NCI-H146 treated with DMSO at 0.1 percent for 48 hours (cell line): ENCODE measurements at regions not wholly inside any gene's neighbourhood (a gene's known extent, or its start where the extent isn't known, plus 50 kb on each side); places are given as distances from the start of the nearest gene placed in this dataset.

Source experiments
- DNase-seq: peaks from one replicate; lab custom pipeline; 2025; ENCODE audit not compliant: unreplicated experiment; lab: John Stamatoyannopoulos, UW

- DNase-seq, result no peak
These were observed 554.9 kb downstream of the TCERG1L start for GRCh38 chr10:130756651-130757050.

GRCh38 chr10:130757271-130757670 lies 554.2 kb downstream of the TCERG1L start:
- no peak for DNase-seq

- DNase-seq, result no peak
These were observed 553.6 kb downstream of the TCERG1L start for GRCh38 chr10:130757821-130758489.

- no peak for DNase-seq
These were observed 553.0 kb downstream of the TCERG1L start for GRCh38 chr10:130758529-130758928.

GRCh38 chr10:130761032-130761575 lies 550.4 kb downstream of the TCERG1L start:
- no peak for DNase-seq

GRCh38 chr10:130761788-130762301 lies 549.7 kb downstream of the TCERG1L start:
- DNase-seq, result no peak

GRCh38 chr10:130762491-130762890 lies 549.0 kb downstream of the TCERG1L start:
- DNase-seq, result no peak

- DNase-seq, result no peak
These were observed 548.5 kb downstream of the TCERG1L start for GRCh38 chr10:130763071-130763470.

GRCh38 chr10:130763491-130763890 lies 548.0 kb downstream of the TCERG1L start:
- no peak for DNase-seq

GRCh38 chr10:130764651-130765050 lies 546.9 kb downstream of the TCERG1L start:
- no peak for DNase-seq

GRCh38 chr10:130766071-130766470 lies 545.5 kb downstream of the TCERG1L start:
- DNase-seq, result no peak

- no peak for DNase-seq
These were observed 544.3 kb downstream of the TCERG1L start for GRCh38 chr10:130767116-130767730.

- DNase-seq, result no peak
These were observed 542.1 kb downstream of the TCERG1L start for GRCh38 chr10:130769146-130770017.

GRCh38 chr10:130770018-130770630 lies 541.4 kb downstream of the TCERG1L start:
- no peak for DNase-seq

- no peak for DNase-seq
These were observed 540.0 kb downstream of the TCERG1L start for GRCh38 chr10:130771491-130771946.

- no peak for DNase-seq
These were observed 539.5 kb downstream of the TCERG1L start for GRCh38 chr10:130772056-130772455.

GRCh38 chr10:130772676-130773075 lies 538.8 kb downstream of the TCERG1L start:
- no peak for DNase-seq

GRCh38 chr10:130773941-130774340 lies 537.6 kb downstream of the TCERG1L start:
- no peak for DNase-seq

- DNase-seq, result no peak
These were observed 536.6 kb downstream of the TCERG1L start for GRCh38 chr10:130774871-130775270.

GRCh38 chr10:130775311-130775710 lies 536.2 kb downstream of the TCERG1L start:
- no peak for DNase-seq

- DNase-seq, result no peak
These were observed 534.8 kb downstream of the TCERG1L start for GRCh38 chr10:130776724-130777123.
